Activated CD8-positive, alpha-beta memory T cell treated with anti-CD3 and anti-CD28 coated beads for 4 hours (primary cell): ENCODE measurements at regions not wholly inside any gene's neighbourhood (a gene's known extent, or its start where the extent isn't known, plus 50 kb on each side); places are given as distances from the start of the nearest gene placed in this dataset.

Experiments used
- DNase-seq, 2 donors: peaks; one replicate each; pipeline ENCODE4 v3.0.0-alpha.2; 2020; ENCODE audit warnings: low read depth in 2 of 2

GRCh38 chr1:87678266-87678665, 349.6 kb downstream of the LMO4 start:
- no peak for DNase-seq

GRCh38 chr1:87682565-87682964, 353.9 kb downstream of the LMO4 start:
- no peak for DNase-seq

- no peak for DNase-seq
These were observed 354.7 kb downstream of the LMO4 start for GRCh38 chr1:87683196-87683956.

GRCh38 chr1:87684194-87684593, 355.5 kb downstream of the LMO4 start:
- no peak for DNase-seq

- DNase-seq: no peak
These were observed 356.1 kb downstream of the LMO4 start for GRCh38 chr1:87684713-87685205.

GRCh38 chr1:87685311-87686135, 356.8 kb downstream of the LMO4 start:
- DNase-seq: no peak

GRCh38 chr1:87686136-87686495, 357.4 kb downstream of the LMO4 start:
- DNase-seq: no peak

- DNase-seq: no peak
These were observed 358.0 kb downstream of the LMO4 start for GRCh38 chr1:87686671-87687070.

GRCh38 chr1:87688136-87688535, 359.5 kb downstream of the LMO4 start:
- no peak for DNase-seq

GRCh38 chr1:87689487-87689886, 360.8 kb downstream of the LMO4 start:
- no peak for DNase-seq

- no peak for DNase-seq
These were observed 367.8 kb downstream of the LMO4 start for GRCh38 chr1:87696483-87696882.

- no peak for DNase-seq
These were observed 373.8 kb downstream of the LMO4 start for GRCh38 chr1:87702455-87702854.

- DNase-seq: no peak
These were observed 376.6 kb downstream of the LMO4 start for GRCh38 chr1:87705233-87705632.

- no peak for DNase-seq
These were observed 377.5 kb downstream of the LMO4 start for GRCh38 chr1:87706203-87706602.

GRCh38 chr1:87706779-87707228, 378.1 kb downstream of the LMO4 start:
- DNase-seq: no peak

- no peak for DNase-seq
These were observed 378.7 kb downstream of the LMO4 start for GRCh38 chr1:87707411-87707810.

GRCh38 chr1:87712261-87713010, 383.8 kb downstream of the LMO4 start:
- no peak for DNase-seq

GRCh38 chr1:87714278-87714677, 385.6 kb downstream of the LMO4 start:
- DNase-seq: no peak

GRCh38 chr1:87715052-87715451, 386.4 kb downstream of the LMO4 start:
- DNase-seq: no peak

- no peak for DNase-seq
These were observed 386.8 kb downstream of the LMO4 start for GRCh38 chr1:87715471-87715870.

GRCh38 chr1:87717157-87717670, 388.5 kb downstream of the LMO4 start:
- no peak for DNase-seq
